Sigmoid colon (tissue), 4 donors: ENCODE measurements at regions not wholly inside any gene's neighbourhood (a gene's known extent, or its start where the extent isn't known, plus 50 kb on each side); places are given as distances from the start of the nearest gene placed in this dataset.

Experiments
- POLR2A ChIP-seq, 2 donors: fragments of 450-650 bp; IDR thresholded peaks; one replicate each; pipeline ENCODE4 v1.6.1; 2016; ENCODE audit warnings: antibody characterized with exemption in 2 of 2, mild to moderate bottlenecking in 2 of 2, moderate library complexity in 2 of 2
- POLR2AphosphoS5 ChIP-seq, 4 donors: sonication (generic); formaldehyde crosslinking; IDR thresholded peaks; one replicate each; pipeline ENCODE4 v1.6.1; 2017; ENCODE audit warnings: antibody characterized with exemption in 4 of 4
- TF ChIP-seq, protein P1 (sequence below), 4 experiments: fragments of 450-650 bp in 3 of 4; fragments of 200-600 bp in 1 of 4; IDR thresholded peaks; one replicate each; pipeline ENCODE4 v1.5.1; 2016 to 2019; ENCODE audit warnings: antibody characterized with exemption in 4 of 4, mild to moderate bottlenecking in 3 of 4, moderate library complexity in 2 of 4

DNA sequence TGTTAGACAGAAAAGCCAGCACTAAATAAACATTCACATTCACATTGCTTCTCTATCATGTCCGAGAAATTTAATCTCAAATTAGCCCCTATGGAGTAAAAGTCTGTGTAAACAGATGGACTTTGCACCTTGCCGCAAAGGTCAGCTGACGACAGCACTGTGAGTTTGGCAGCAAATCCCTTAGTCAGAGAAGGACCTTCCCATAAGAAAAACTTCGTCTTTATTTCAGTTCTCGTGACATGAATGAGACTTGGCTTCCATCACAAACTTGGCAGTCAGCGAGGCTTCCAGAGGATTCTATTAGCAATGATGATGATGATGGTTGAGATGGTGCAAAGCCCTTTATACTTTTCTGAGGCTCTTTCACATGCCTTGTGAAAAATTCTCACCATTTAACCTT lies 133.7 kb upstream of the IFNGR1 start:
- TF ChIP-seq POLR2AphosphoS5 (IDR thresholded peaks at IDR 0.05) (no peak), POLR2A (IDR thresholded peaks at IDR 0.05) (no peak)
- TF ChIP-seq, protein P1, sequence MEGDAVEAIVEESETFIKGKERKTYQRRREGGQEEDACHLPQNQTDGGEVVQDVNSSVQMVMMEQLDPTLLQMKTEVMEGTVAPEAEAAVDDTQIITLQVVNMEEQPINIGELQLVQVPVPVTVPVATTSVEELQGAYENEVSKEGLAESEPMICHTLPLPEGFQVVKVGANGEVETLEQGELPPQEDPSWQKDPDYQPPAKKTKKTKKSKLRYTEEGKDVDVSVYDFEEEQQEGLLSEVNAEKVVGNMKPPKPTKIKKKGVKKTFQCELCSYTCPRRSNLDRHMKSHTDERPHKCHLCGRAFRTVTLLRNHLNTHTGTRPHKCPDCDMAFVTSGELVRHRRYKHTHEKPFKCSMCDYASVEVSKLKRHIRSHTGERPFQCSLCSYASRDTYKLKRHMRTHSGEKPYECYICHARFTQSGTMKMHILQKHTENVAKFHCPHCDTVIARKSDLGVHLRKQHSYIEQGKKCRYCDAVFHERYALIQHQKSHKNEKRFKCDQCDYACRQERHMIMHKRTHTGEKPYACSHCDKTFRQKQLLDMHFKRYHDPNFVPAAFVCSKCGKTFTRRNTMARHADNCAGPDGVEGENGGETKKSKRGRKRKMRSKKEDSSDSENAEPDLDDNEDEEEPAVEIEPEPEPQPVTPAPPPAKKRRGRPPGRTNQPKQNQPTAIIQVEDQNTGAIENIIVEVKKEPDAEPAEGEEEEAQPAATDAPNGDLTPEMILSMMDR (IDR thresholded peaks at IDR 0.05) = no peak
